ENCODE measurements at regions not wholly inside any gene's neighbourhood (a gene's known extent, or its start where the extent isn't known, plus 50 kb on each side); places are given as distances from the start of the nearest gene placed in this dataset.

GRCh38 chr2:6167592-6168138 lies 475.5 kb downstream of the SOX11 start (continued):
- TF ChIP-seq RFXAP (CRISPR knock-in tag; IDR thresholded peaks at IDR 0.05; ENCODE audit: borderline replicate concordance), result no peak
- no peak for TF ChIP-seq USF2 (IDR thresholded peaks at IDR 0.05; ENCODE audit: low read depth, low read length)
- no peak for TF ChIP-seq USF2 (CRISPR knock-in tag; IDR thresholded peaks at IDR 0.05; ENCODE audit: borderline replicate concordance)
- TF ChIP-seq TRAFD1 (CRISPR knock-in tag; IDR thresholded peaks at IDR 0.05; ENCODE audit: borderline replicate concordance), result no peak

- H4K20me1 ChIP-seq (ENCODE audit: insufficient read depth, low read length), result no peaks in the 10 kb centered on the region
- no peaks in the 10 kb centered on the region for H3K4me1 ChIP-seq (ENCODE audit: insufficient read depth, low read length)
- no peaks in the 10 kb centered on the region for H3K79me2 ChIP-seq (ENCODE audit: insufficient read depth, low read length)
- ATAC-seq (no peak), DNase-seq (ENCODE audit: low spot score) (no peak), FAIRE-seq (no peak)
- CTCF ChIA-PET (ENCODE audit: low intra/inter-chr PET ratio, low total read pairs), result no interaction called here
- in situ Hi-C loops (cut with HindIII; ENCODE audit: extremely low pct_ligation_motif_present, low pct_unique_long_range_greater_than_20kb), result no loop called here
- no peak overlapping the region for H3K9ac ChIP-seq (ENCODE audit: insufficient read depth, low read depth, low read length)
- H2AFZ ChIP-seq (ENCODE audit: low read length), result no peak overlapping the region
- H3K27ac ChIP-seq (ENCODE audit: extremely low read length, insufficient read depth, low read length), result no peak overlapping the region
- H3K4me2 ChIP-seq (ENCODE audit: low read depth, low read length), result no peak overlapping the region
- WGBS (ENCODE audit: low lambda C conversion rate), result 4% methylated on average over 1 of the region's 1 CpG
- no peaks in the 10 kb centered on the region for H3K27me3 ChIP-seq (ENCODE audit: control insufficient read depth in 1 of 2, insufficient read depth in 2 of 2, low read length in 2 of 2)
- intact Hi-C loops (cut with micrococcal nuclease; ENCODE audit: unreplicated experiment), result no loop called here
- peaks cover 71% of the 10 kb centered on the region for H3K9me3 ChIP-seq (ENCODE audit: low read length)
- POLR2A ChIA-PET, result no interaction called here
- H3K36me3 ChIP-seq (replicated peaks in 1 of 2; ENCODE audit: control insufficient read depth in 1 of 2, insufficient read depth in 2 of 2, low read length in 2 of 2), result no peaks in the 10 kb centered on the region
- H3K4me3 ChIP-seq (replicated peaks in 1 of 3; ENCODE audit: insufficient read depth in 1 of 3, low read depth in 2 of 3, low read length in 3 of 3), result no peak overlapping the region
- no TSS peak for BruUV-seq (replicated peaks)
- no peak for TF ChIP-seq RNF2 (conservative IDR thresholded peaks at IDR 0.05; ENCODE audit: low read depth)
- no peak for TF ChIP-seq ELF4 (CRISPR knock-in tag; IDR thresholded peaks at IDR 0.05; ENCODE audit: borderline replicate concordance)
- no peak for TF ChIP-seq ZFP1 (CRISPR knock-in tag; IDR thresholded peaks at IDR 0.05)
- TF ChIP-seq ZNF30 (CRISPR knock-in tag; IDR thresholded peaks at IDR 0.05), result no peak
- no peak for TF ChIP-seq ZFP37 (CRISPR knock-in tag; IDR thresholded peaks at IDR 0.05; ENCODE audit: borderline replicate concordance)
- TF ChIP-seq FOXP1 (IDR thresholded peaks at IDR 0.05), result no peak
- no peak for TF ChIP-seq FOXP1 (CRISPR knock-in tag; IDR thresholded peaks at IDR 0.05)
- no peak for TF ChIP-seq ZNF615 (CRISPR knock-in tag; IDR thresholded peaks at IDR 0.05; ENCODE audit: borderline replicate concordance)
- TF ChIP-seq ZNF609 (CRISPR knock-in tag; IDR thresholded peaks at IDR 0.05; ENCODE audit: borderline replicate concordance), result no peak
- TF ChIP-seq ELF1 (CRISPR knock-in tag; IDR thresholded peaks at IDR 0.05), result no peak
- no peak for TF ChIP-seq ZNF547 (CRISPR knock-in tag; IDR thresholded peaks at IDR 0.05)
These were observed 476.3 kb downstream of the SOX11 start for GRCh38 chr2:6168485-6168884.

All from HepG2 (cell line).